ENCODE measurements at regions not wholly inside any gene's neighbourhood (a gene's known extent, or its start where the extent isn't known, plus 50 kb on each side); places are given as distances from the start of the nearest gene placed in this dataset.

DNA sequence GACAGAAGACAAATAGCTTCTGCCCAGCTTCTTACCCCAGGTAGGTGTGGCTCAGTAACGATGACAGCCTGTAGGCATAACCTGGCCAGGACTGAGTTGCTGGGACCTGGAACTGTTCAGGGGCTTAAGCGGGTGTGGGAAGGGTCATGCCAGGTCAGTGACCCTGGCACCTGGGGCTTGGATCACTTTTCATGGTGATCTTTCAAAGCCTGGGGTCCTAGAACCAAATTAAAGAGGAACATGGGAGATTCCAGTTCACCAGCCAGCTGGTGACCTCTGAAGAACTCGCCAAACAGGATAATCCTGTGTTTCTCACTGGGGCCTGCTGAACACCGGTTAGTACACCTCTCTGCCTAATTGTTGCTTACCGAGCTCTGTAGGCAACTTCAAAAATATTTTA lies 102.6 kb upstream of the LMNTD1 start:
- DNase-seq (ENCODE audit: low spot score) = no peak
- no peak for TF ChIP-seq CTCF (IDR thresholded peaks at IDR 0.05)
- no peak for ATAC-seq (ENCODE audit: low FRiP score)

DNA sequence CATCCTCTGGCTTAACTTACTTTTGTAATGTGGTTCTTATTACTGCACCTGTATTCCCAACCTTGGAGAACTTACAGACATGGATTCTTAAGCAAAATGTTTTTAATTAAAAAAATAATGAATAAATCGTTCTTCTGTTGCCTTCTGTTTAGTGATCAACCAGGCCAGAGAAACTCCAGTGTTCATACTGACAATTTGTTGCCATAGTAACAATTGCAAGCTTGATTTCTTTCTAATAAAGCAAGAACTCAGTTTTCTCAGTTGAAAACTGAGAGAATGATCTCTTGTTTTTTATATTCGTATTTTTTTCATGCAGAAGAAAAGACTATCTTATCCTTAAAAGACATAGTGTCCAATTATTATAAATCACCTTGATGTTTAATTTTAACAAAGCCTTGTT lies 106.5 kb upstream of the LMNTD1 start:
- DNase-seq (ENCODE audit: low spot score) (no peak), ATAC-seq (ENCODE audit: low FRiP score) (no peak)
- TF ChIP-seq CTCF (IDR thresholded peaks at IDR 0.05) = no peak

- DNase-seq (ENCODE audit: low spot score) (no peak), ATAC-seq (ENCODE audit: low FRiP score) (no peak)
- no peak for TF ChIP-seq CTCF (IDR thresholded peaks at IDR 0.05)
Measured at GRCh38 chr12:25670076-25671055, 117.3 kb upstream of the LMNTD1 start.

DNA sequence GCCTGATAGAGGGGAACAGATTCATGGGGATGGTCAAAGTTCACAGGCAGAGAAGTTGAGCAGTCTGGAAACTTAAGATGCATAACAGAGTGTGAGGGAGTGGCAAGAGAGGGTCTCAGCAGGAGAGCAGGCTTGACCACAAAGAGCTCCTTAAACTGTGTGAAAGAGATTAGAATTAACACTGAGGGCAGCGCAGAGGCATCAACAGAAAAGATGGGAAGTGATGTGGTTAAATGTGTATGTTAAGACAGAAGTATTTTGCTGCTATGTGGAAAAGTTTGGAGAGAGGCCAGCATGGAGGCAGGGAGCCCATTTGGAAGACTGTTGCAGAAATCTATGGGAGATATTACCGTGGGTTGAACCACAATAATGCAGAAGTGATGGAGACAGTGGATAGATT lies 122.7 kb upstream of the LMNTD1 start:
- TF ChIP-seq CTCF (IDR thresholded peaks at IDR 0.05) = no peak
- ATAC-seq (ENCODE audit: low FRiP score) (no peak), DNase-seq (ENCODE audit: low spot score) (no peak)

- no peak for TF ChIP-seq CTCF (IDR thresholded peaks at IDR 0.05)
- DNase-seq (ENCODE audit: low spot score) = no peak
- ATAC-seq (ENCODE audit: low FRiP score) = no peak
Measured at GRCh38 chr12:25677232-25677937, 124.3 kb upstream of the LMNTD1 start.

GRCh38 chr12:25681580-25681979 lies 128.5 kb upstream of the LMNTD1 start:
- no peak for ATAC-seq (ENCODE audit: low FRiP score)
- no peak for TF ChIP-seq CTCF (IDR thresholded peaks at IDR 0.05)
- DNase-seq (ENCODE audit: low spot score) = no peak

All from omental fat pad (tissue), 3 donors.